ENCODE measurements at regions not wholly inside any gene's neighbourhood (a gene's known extent, or its start where the extent isn't known, plus 50 kb on each side); places are given as distances from the start of the nearest gene placed in this dataset.
"Not testable (repeated sequence)": the region's sequence is repeated elsewhere in the genome, so short reads cannot be mapped to it uniquely, and the experiment has no call there.

- no peak for TF ChIP-seq CTCF (IDR thresholded peaks at IDR 0.05)
- Histone ChIP-seq H3K4me3 (ENCODE audit: low read depth, low read length) (no peak overlapping the region), H3K4me2 (ENCODE audit: low read length) (no peak overlapping the region), H3K36me3 (ENCODE audit: control insufficient read depth, insufficient read depth, low read length) (no peaks in the 10 kb centered on the region), H3K4me1 (no peaks in the 10 kb centered on the region), H3K27me3 (ENCODE audit: control insufficient read depth, insufficient read depth, low read length) (no peaks in the 10 kb centered on the region), H3K27ac (no peak overlapping the region), H3K9me3 (ENCODE audit: control insufficient read depth, low read length) (no peaks in the 10 kb centered on the region), H2AFZ (no peak overlapping the region), H3K79me2 (no peaks in the 10 kb centered on the region), H3K9ac (no peak overlapping the region)
Measured at GRCh38 chr3:174581558-174581957, 277.6 kb upstream of the NAALADL2 start.

- Histone ChIP-seq H3K36me3 (ENCODE audit: control insufficient read depth, insufficient read depth, low read length) (no peaks in the 10 kb centered on the region), H3K9ac (no peak overlapping the region), H3K4me1 (no peaks in the 10 kb centered on the region), H3K27me3 (ENCODE audit: control insufficient read depth, insufficient read depth, low read length) (no peaks in the 10 kb centered on the region), H3K27ac (no peak overlapping the region), H2AFZ (no peak overlapping the region), H3K9me3 (ENCODE audit: control insufficient read depth, low read length) (no peaks in the 10 kb centered on the region), H3K4me3 (ENCODE audit: low read depth, low read length) (no peak overlapping the region), H3K4me2 (ENCODE audit: low read length) (no peak overlapping the region), H3K79me2 (no peaks in the 10 kb centered on the region)
- no peak for TF ChIP-seq CTCF (IDR thresholded peaks at IDR 0.05)
Measured at GRCh38 chr3:174583396-174583795, 275.7 kb upstream of the NAALADL2 start.

- H3K9ac ChIP-seq; H3K4me1 ChIP-seq; H3K27me3 ChIP-seq (ENCODE audit: control insufficient read depth, insufficient read depth, low read length); H3K79me2 ChIP-seq; H3K4me2 ChIP-seq (ENCODE audit: low read length); H3K27ac ChIP-seq; H2AFZ ChIP-seq; H3K4me3 ChIP-seq (ENCODE audit: low read depth, low read length); H3K36me3 ChIP-seq (ENCODE audit: control insufficient read depth, insufficient read depth, low read length); H3K9me3 ChIP-seq (ENCODE audit: control insufficient read depth, low read length): not testable (repeated sequence)
Measured at GRCh38 chr3:174587137-174587536, 272.0 kb upstream of the NAALADL2 start.

- Histone ChIP-seq H3K27ac (no peak overlapping the region), H3K79me2 (no peaks in the 10 kb centered on the region), H3K4me2 (ENCODE audit: low read length) (no peak overlapping the region), H3K36me3 (ENCODE audit: control insufficient read depth, insufficient read depth, low read length) (no peaks in the 10 kb centered on the region), H3K4me3 (ENCODE audit: low read depth, low read length) (no peak overlapping the region), H3K9ac (no peak overlapping the region), H3K9me3 (ENCODE audit: control insufficient read depth, low read length) (no peaks in the 10 kb centered on the region), H3K27me3 (ENCODE audit: control insufficient read depth, insufficient read depth, low read length) (no peaks in the 10 kb centered on the region), H3K4me1 (no peaks in the 10 kb centered on the region), H2AFZ (no peak overlapping the region)
- no peak for TF ChIP-seq CTCF (IDR thresholded peaks at IDR 0.05)
Measured at GRCh38 chr3:174596447-174596982, 262.6 kb upstream of the NAALADL2 start.

- no peak overlapping the region for H3K4me2 ChIP-seq (ENCODE audit: low read length)
- no peak for TF ChIP-seq CTCF (IDR thresholded peaks at IDR 0.05)
- H3K27ac ChIP-seq: no peak overlapping the region
- no peaks in the 10 kb centered on the region for H3K4me1 ChIP-seq
- H3K9me3 ChIP-seq (ENCODE audit: control insufficient read depth, low read length): no peaks in the 10 kb centered on the region
- no peaks in the 10 kb centered on the region for H3K36me3 ChIP-seq (ENCODE audit: control insufficient read depth, insufficient read depth, low read length)
- no peak overlapping the region for H2AFZ ChIP-seq
- H3K79me2 ChIP-seq: no peaks in the 10 kb centered on the region
- H3K4me3 ChIP-seq (ENCODE audit: low read depth, low read length): no peak overlapping the region
- no peaks in the 10 kb centered on the region for H3K27me3 ChIP-seq (ENCODE audit: control insufficient read depth, insufficient read depth, low read length)
- no peak overlapping the region for H3K9ac ChIP-seq
Measured at GRCh38 chr3:174598885-174599439, 260.2 kb upstream of the NAALADL2 start.

Data from parathyroid adenoma (tissue), 2 donors.